ENCODE measurements at regions not wholly inside any gene's neighbourhood (a gene's known extent, or its start where the extent isn't known, plus 50 kb on each side); places are given as distances from the start of the nearest gene placed in this dataset.

DNA sequence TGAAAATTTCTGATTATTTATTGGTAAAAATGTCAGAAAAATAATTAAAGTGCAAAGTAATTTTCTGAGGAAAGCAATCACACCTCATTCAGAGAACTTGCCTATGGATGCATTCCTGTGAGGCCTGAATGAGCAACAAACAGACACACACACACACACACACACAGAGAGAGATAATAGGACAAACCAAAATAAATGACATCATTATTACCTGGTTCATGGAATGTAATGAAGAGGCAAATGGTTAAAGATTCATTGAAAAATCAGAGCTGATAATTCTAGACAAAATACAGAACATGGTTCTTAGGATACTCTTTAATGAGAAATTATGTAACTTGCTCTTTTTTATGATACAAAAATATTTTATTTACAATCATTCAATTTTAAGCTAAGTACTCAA, 490.6 kb upstream of the POU3F2 start:
- TF ChIP-seq BRCA1 (IDR thresholded peaks at IDR 0.05; ENCODE audit: low read depth, low read length): no peak
- TF ChIP-seq, protein P1, sequence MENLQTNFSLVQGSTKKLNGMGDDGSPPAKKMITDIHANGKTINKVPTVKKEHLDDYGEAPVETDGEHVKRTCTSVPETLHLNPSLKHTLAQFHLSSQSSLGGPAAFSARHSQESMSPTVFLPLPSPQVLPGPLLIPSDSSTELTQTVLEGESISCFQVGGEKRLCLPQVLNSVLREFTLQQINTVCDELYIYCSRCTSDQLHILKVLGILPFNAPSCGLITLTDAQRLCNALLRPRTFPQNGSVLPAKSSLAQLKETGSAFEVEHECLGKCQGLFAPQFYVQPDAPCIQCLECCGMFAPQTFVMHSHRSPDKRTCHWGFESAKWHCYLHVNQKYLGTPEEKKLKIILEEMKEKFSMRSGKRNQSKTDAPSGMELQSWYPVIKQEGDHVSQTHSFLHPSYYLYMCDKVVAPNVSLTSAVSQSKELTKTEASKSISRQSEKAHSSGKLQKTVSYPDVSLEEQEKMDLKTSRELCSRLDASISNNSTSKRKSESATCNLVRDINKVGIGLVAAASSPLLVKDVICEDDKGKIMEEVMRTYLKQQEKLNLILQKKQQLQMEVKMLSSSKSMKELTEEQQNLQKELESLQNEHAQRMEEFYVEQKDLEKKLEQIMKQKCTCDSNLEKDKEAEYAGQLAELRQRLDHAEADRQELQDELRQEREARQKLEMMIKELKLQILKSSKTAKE (IDR thresholded peaks at IDR 0.05; ENCODE audit: low read depth, poor library complexity, severe bottlenecking): no peak
- TF ChIP-seq, protein P2, sequence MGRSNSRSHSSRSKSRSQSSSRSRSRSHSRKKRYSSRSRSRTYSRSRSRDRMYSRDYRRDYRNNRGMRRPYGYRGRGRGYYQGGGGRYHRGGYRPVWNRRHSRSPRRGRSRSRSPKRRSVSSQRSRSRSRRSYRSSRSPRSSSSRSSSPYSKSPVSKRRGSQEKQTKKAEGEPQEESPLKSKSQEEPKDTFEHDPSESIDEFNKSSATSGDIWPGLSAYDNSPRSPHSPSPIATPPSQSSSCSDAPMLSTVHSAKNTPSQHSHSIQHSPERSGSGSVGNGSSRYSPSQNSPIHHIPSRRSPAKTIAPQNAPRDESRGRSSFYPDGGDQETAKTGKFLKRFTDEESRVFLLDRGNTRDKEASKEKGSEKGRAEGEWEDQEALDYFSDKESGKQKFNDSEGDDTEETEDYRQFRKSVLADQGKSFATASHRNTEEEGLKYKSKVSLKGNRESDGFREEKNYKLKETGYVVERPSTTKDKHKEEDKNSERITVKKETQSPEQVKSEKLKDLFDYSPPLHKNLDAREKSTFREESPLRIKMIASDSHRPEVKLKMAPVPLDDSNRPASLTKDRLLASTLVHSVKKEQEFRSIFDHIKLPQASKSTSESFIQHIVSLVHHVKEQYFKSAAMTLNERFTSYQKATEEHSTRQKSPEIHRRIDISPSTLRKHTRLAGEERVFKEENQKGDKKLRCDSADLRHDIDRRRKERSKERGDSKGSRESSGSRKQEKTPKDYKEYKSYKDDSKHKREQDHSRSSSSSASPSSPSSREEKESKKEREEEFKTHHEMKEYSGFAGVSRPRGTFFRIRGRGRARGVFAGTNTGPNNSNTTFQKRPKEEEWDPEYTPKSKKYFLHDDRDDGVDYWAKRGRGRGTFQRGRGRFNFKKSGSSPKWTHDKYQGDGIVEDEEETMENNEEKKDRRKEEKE (IDR thresholded peaks at IDR 0.05): no peak
- no peak for TF ChIP-seq NFYB (IDR thresholded peaks at IDR 0.05; ENCODE audit: insufficient read depth, low read depth, low read length)
- TF ChIP-seq, protein P3, sequence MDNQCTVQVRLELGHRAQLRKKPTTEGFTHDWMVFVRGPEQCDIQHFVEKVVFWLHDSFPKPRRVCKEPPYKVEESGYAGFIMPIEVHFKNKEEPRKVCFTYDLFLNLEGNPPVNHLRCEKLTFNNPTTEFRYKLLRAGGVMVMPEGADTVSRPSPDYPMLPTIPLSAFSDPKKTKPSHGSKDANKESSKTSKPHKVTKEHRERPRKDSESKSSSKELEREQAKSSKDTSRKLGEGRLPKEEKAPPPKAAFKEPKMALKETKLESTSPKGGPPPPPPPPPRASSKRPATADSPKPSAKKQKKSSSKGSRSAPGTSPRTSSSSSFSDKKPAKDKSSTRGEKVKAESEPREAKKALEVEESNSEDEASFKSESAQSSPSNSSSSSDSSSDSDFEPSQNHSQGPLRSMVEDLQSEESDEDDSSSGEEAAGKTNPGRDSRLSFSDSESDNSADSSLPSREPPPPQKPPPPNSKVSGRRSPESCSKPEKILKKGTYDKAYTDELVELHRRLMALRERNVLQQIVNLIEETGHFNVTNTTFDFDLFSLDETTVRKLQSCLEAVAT (IDR thresholded peaks at IDR 0.05): no peak
- TF ChIP-seq POLR2AphosphoS5 (IDR thresholded peaks at IDR 0.05; ENCODE audit: low read length): no peak
- TF ChIP-seq, protein P4, sequence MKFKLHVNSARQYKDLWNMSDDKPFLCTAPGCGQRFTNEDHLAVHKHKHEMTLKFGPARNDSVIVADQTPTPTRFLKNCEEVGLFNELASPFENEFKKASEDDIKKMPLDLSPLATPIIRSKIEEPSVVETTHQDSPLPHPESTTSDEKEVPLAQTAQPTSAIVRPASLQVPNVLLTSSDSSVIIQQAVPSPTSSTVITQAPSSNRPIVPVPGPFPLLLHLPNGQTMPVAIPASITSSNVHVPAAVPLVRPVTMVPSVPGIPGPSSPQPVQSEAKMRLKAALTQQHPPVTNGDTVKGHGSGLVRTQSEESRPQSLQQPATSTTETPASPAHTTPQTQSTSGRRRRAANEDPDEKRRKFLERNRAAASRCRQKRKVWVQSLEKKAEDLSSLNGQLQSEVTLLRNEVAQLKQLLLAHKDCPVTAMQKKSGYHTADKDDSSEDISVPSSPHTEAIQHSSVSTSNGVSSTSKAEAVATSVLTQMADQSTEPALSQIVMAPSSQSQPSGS (IDR thresholded peaks at IDR 0.05; ENCODE audit: low read length): no peak
- TF ChIP-seq, protein P5, sequence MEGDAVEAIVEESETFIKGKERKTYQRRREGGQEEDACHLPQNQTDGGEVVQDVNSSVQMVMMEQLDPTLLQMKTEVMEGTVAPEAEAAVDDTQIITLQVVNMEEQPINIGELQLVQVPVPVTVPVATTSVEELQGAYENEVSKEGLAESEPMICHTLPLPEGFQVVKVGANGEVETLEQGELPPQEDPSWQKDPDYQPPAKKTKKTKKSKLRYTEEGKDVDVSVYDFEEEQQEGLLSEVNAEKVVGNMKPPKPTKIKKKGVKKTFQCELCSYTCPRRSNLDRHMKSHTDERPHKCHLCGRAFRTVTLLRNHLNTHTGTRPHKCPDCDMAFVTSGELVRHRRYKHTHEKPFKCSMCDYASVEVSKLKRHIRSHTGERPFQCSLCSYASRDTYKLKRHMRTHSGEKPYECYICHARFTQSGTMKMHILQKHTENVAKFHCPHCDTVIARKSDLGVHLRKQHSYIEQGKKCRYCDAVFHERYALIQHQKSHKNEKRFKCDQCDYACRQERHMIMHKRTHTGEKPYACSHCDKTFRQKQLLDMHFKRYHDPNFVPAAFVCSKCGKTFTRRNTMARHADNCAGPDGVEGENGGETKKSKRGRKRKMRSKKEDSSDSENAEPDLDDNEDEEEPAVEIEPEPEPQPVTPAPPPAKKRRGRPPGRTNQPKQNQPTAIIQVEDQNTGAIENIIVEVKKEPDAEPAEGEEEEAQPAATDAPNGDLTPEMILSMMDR (IDR thresholded peaks at IDR 0.05 in 2 of 3, conservative IDR thresholded peaks at IDR 0.05 in 1 of 3; ENCODE audit: control insufficient read depth in 2 of 3, extremely low read depth in 1 of 3, insufficient read depth in 1 of 3, low read depth in 3 of 3, low read length in 3 of 3): no peak
- TF ChIP-seq, protein P6, sequence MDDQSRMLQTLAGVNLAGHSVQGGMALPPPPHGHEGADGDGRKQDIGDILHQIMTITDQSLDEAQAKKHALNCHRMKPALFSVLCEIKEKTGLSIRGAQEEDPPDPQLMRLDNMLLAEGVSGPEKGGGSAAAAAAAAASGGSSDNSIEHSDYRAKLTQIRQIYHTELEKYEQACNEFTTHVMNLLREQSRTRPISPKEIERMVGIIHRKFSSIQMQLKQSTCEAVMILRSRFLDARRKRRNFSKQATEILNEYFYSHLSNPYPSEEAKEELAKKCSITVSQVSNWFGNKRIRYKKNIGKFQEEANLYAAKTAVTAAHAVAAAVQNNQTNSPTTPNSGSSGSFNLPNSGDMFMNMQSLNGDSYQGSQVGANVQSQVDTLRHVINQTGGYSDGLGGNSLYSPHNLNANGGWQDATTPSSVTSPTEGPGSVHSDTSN (IDR thresholded peaks at IDR 0.05; ENCODE audit: insufficient replicate concordance, low read depth, low read length): no peak
- no peak for TF ChIP-seq SUZ12 (IDR thresholded peaks at IDR 0.05; ENCODE audit: unreplicated experiment)
- TF ChIP-seq, protein P7, sequence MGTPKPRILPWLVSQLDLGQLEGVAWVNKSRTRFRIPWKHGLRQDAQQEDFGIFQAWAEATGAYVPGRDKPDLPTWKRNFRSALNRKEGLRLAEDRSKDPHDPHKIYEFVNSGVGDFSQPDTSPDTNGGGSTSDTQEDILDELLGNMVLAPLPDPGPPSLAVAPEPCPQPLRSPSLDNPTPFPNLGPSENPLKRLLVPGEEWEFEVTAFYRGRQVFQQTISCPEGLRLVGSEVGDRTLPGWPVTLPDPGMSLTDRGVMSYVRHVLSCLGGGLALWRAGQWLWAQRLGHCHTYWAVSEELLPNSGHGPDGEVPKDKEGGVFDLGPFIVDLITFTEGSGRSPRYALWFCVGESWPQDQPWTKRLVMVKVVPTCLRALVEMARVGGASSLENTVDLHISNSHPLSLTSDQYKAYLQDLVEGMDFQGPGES (IDR thresholded peaks at IDR 0.05): no peak
- TF ChIP-seq, protein P8, sequence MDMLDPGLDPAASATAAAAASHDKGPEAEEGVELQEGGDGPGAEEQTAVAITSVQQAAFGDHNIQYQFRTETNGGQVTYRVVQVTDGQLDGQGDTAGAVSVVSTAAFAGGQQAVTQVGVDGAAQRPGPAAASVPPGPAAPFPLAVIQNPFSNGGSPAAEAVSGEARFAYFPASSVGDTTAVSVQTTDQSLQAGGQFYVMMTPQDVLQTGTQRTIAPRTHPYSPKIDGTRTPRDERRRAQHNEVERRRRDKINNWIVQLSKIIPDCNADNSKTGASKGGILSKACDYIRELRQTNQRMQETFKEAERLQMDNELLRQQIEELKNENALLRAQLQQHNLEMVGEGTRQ (IDR thresholded peaks at IDR 0.05; ENCODE audit: borderline replicate concordance, low read depth, low read length): no peak

Data from GM12878 (cell line).